GM19238 (cell line): ENCODE measurements at regions not wholly inside any gene's neighbourhood (a gene's known extent, or its start where the extent isn't known, plus 50 kb on each side); places are given as distances from the start of the nearest gene placed in this dataset.

ENCODE experiments used
- DNase-seq: peaks from one replicate; pipeline ENCODE4 v3.0.0; 2011; ENCODE audit warnings: low spot score; ENCODE audit not compliant: insufficient read length

- no peak for DNase-seq
Observed at GRCh38 chr3:177665122-177665808, 468.0 kb upstream of the TBL1XR1 start.

DNA sequence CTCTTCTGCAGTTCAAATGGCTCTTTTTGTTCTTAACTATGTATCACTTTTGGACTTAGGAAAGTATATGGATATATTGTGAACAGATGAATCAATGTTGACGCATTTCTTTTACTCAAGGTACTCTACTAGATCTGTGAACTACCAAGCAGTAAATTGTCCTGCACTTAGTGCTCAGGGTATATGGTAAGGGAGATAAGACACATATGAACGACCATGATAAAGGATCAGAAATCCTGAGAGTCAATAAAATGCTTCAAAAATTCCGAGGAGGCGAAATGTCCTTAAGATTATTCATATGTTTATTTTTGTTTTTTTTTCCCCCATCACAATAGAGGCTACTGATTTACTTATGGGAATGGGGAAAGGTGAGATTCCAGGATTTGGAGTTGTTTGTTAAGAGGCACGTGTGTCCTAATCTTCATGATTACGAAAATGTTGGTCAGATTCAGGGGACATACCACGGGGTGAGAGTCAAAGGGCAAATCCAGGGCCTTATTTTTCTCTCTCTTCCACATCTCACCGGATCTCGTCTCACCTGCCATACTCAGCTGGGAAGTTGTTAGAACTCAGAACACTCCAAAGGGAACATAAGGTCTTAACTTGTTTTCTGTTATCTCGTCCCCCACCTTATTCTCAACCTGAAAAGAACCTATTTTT, 475.1 kb upstream of the TBL1XR1 start:
- no peak for DNase-seq

DNA sequence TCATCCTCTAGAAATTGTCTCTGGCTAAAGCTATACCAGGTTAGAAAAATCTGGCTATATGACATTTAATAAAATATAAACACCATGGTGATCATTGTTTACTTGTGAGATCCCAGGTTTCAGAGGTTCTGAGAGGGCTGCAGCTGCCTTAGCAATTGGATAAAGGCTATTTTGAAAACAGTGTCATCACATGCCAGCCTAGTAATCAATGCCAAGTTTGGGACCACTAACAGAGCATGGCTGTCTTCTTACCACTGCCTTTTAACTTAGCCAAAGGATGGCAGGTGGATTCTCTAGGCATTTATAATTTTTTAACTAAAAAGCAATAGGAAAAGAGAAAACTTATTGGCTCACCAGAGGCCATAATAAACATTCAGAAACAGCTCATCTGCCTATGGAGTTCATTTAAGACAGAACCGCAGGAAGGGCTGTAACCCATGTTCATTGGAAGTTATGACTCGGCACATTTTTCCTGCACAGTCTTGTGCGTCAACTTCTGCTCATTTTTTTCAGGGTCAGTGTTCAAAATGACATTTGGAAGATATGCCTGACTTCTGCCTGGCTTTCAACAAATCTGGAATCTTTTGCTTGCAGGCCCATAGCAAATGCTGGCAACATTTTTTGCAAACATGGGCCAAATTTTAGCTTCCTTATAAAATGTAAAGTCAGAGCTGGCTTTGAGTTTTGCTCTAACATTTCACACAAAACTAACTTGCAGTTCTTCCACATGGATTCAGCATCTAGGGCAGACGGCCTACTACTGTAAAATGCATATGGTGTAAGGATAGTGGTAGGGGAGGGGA, 476.0 kb upstream of the TBL1XR1 start:
- DNase-seq = no peak

- DNase-seq = no peak
Observed at GRCh38 chr3:177674186-177674585, 476.9 kb upstream of the TBL1XR1 start.

DNA sequence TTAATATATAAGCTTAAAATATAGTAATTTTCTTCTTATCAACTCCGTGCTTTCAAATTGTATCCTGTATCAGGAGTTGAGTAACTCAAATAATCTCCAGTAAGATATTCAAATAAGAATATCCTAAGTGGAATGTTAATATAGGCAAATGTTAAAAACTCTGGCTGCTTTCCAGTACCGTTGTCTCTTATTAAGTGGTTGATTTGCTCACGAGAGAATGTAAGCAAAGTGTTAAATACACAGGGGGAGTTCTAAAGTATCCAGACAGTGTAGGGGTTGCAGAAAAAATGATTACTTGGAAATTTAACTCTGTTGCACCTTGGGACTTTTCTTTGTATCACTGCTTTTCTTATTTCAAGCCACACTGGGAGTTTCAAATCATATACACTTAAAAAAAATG, 478.9 kb upstream of the TBL1XR1 start:
- no peak for DNase-seq

GRCh38 chr3:177676947-177677587, 479.8 kb upstream of the TBL1XR1 start:
- no peak for DNase-seq

- DNase-seq = no peak
Observed at GRCh38 chr3:177679568-177680471, 482.5 kb upstream of the TBL1XR1 start.

DNA sequence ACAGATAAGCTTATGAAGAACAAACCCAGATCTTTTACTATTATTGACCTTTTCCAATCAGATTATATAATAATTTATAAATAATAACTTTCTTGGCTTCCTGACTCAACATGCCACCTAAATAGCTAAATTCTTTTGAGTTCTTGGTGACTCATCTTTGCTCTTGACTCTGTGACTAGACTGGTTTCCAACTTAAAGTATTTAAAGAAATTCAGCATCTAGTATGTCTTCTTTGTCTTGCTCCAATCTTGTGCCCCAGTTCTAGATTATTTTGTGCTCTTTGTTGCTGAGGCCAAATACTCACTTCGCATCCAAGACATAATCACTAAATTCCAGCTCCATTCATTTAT, 483.2 kb upstream of the TBL1XR1 start:
- DNase-seq = no peak

DNA sequence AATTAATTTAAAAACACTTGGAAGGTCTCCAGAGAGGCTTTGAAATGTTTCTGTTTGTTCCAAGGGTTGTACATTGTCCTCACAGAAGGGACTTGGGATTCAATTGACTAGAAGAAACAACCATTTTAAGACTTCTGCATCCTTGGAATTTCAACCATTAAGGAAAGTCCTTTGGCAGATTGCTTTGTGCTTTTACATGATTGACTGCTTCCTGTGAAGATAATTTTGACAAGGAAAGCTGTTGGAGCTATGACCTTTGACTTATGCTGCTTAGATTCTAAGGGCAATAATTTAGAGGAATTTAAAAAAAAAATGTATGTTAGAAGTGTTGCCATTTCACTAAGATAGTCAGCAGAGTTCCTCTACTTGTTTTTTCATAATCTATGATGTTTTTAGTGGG, 483.9 kb upstream of the TBL1XR1 start:
- no peak for DNase-seq

DNA sequence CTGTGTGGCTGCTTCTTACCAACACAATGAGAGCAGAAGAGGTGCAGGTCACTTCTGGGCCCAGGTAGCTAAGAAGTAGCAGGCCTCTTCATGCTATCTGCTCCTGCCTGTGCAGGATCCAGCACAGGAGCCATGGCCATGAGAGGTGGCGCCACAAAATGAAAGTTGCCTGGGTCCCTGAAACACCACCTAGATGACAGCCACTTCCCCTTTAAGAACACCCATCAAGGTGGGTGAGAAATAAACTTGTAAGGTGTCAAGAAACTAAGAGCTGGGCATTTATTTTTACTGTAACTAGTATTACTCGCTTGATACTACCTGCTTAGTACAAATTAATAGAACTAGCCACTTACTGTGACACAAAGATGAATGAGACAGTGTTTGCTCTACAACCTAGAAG, 484.6 kb upstream of the TBL1XR1 start:
- no peak for DNase-seq

GRCh38 chr3:177683586-177683985, 486.3 kb upstream of the TBL1XR1 start:
- no peak for DNase-seq

DNA sequence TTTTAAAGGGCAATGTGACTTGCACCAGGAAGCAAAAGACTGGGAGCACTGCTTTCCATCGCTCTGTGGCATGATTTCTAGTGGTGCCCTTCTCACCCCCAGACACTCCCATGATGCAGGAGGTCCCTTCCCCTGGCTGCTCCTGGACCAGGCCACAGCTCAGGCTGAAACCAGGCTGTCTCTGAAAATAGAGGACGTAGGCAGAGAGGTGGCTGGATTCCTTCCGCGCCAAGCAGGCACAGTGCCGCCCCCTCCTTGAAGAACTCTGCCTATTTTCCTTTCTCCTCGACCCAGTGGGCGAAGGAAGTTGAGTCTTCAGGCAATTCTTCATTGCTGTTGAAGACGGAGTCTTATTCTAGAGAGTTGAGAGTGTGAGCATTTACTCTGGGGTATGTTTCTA, 489.4 kb upstream of the TBL1XR1 start:
- no peak for DNase-seq

GRCh38 chr3:177687291-177687690, 490.0 kb upstream of the TBL1XR1 start:
- no peak for DNase-seq

DNA sequence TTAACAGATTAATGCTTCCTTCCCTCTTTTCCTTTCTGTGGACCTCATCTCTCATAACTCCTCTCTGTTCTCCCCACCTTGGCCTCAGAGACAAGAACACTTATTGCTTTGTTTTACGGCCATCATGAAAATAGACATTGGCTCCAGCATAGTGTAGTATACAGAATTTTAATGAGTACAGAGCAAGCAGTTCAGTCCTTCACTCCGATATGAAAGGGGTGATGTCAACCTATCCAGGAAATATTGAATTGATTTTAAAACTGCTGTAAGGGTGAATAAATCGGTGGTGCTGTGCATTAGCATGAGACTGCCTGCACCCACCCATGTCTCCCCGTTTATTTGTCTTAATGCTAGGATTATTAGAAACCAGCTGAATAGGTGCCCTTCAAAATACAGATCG, 490.9 kb upstream of the TBL1XR1 start:
- no peak for DNase-seq

DNA sequence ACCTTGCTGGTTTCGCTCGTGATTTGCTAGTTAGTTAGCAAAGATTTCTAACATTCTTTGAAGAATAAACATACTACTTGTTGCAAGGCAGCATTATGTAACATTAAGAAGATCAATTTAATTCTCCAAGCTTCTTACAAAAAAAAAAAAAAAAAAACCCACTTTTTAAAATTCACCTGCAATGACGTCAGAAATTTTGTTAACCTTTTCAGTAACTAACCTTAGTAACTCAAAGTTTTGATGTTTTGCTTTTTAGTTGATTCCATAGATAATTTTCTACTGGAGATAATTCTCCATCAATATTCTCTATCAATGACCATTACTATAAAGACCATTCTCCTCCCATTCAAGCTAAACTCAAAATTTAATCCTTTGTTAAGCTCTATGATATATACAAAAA, 491.8 kb upstream of the TBL1XR1 start:
- no peak for DNase-seq

DNA sequence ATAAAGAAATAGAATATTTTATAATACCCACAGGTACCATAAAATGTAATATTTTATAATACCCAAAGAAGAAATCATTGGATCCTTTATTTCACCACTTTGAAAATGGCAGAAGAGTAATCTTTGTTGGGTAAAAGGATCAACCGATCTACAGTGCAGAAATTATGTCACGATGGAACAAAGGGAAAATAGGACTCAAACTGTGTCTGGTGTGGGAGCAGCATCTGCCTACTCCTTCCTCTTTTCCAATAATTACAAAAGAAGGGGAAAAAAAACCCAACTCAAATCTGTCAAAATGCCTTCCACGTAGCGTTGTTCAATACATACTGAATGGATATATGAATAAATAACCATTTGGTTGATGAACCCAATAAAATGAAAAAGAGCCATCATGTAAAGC, 492.6 kb upstream of the TBL1XR1 start:
- DNase-seq = no peak

GRCh38 chr3:177690306-177690705, 493.0 kb upstream of the TBL1XR1 start:
- DNase-seq = no peak

DNA sequence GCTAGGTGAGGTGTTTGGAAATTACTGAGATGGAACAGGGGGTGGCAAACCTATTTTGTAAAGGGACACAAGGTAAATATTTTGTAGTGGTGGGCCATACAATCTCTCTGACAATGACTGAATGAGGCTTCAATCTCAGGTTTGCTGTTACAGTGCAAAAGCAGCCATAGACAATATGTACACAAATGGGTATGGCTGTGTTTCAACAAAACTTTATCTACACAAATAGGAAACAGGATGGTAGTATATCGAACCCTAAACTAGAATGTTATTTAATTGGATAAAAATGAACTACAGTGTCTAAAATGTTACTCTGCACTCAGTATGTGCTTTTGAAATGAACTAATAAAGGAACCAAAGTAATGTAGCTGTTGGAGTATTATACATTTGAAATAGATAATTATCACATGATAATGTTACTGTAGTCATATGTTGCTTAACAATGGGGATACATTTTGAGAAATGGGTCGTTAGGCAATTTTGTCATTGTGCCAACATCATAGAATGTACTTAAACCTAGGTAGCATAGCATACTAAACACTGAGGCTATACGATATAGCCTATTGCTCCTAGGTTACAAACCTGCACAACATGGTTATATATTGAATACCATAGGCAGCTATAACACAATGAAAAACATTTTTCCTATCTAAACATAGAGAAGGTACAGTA, 495.2 kb upstream of the TBL1XR1 start:
- DNase-seq = no peak

DNA sequence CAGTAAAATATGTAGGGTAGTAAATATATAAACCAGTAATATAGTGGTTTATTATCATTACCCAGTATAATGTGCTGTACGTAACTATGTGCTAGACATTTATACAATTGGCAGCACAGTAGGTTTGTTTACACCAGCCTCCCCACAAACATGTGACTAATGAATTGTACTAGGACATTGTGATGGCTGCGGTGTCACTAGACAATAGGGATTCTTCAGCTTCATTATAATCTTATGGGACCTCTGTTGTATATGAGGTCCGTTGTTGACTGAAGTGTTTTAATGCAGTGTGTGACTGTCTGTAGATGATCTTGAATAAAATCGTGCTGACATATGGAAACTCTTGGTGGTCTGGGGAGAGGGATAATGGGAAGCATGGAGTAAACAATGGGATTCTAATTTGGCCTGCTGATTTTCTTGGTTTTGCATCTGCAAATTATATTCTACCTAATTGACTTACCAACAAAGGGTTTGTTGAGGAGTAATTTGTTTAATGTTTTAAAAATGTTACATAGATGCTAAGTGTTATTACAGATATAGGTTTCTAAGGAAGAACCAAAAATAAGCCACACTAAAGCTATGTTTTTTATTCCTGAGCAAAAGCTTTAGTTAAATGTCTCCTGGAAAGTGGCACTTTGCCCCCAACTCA, 496.5 kb upstream of the TBL1XR1 start:
- no peak for DNase-seq

- no peak for DNase-seq
Observed at GRCh38 chr3:177694316-177694715, 497.0 kb upstream of the TBL1XR1 start.
